ENCODE measurements at regions not wholly inside any gene's neighbourhood (a gene's known extent, or its start where the extent isn't known, plus 50 kb on each side); places are given as distances from the start of the nearest gene placed in this dataset.

DNA sequence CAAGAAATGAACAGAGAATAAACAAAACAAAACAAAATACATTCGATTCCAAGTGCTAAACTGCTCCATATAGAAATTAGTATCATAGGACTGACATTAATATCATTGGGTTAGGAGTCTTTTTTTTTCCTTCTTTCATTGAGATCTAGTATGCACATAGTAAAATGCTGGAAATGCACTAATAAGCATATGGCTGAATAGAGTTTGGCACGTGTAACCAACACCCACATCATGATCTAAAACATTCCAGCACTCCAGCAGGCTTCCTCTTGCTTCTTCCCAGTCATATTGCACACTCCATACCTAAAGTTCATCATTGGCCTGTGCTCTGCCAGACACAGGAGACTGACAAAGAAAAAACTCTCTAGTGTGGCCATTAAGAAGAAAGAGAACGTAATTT, 117.5 kb downstream of the POU4F1 start:
- no peak for DNase-seq
- no peaks in the 10 kb centered on the region for H3K9me3 Mint-ChIP-seq (ENCODE audit: unreplicated experiment)
- H3K27me3 Mint-ChIP-seq (ENCODE audit: unreplicated experiment): no peaks in the 10 kb centered on the region
- no peak overlapping the region for H3K4me3 Mint-ChIP-seq (ENCODE audit: unreplicated experiment)
- H3K4me1 Mint-ChIP-seq (ENCODE audit: low read depth, unreplicated experiment): no peaks in the 10 kb centered on the region
- H3K27ac Mint-ChIP-seq (ENCODE audit: unreplicated experiment): no peak overlapping the region
- H3K36me3 Mint-ChIP-seq (ENCODE audit: unreplicated experiment): no peaks in the 10 kb centered on the region
- no peak for TF ChIP-seq CTCF (IDR thresholded peaks at IDR 0.05; ENCODE audit: partially characterized antibody, unreplicated experiment)

DNA sequence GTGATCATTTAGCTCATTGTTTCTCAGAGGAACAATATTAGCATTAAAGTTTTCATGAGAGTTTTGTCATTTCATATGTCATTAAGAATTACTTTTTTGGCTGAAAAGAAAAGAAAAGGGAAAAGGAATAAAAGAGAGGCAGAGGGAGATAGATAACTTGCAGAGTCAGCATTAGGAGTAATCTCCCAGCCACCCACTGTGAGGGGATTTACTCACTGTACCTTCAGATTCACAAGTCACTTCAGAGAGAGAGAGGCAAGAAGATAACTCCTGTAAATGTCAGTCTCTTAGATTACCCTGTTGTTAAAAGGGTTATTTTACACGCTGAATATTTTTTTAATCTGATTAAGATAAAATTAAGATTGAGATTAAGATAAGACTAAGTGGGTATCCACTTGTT, 125.2 kb downstream of the POU4F1 start:
- no peak for TF ChIP-seq CTCF (IDR thresholded peaks at IDR 0.05; ENCODE audit: partially characterized antibody, unreplicated experiment)
- DNase-seq: no peak
- no peaks in the 10 kb centered on the region for H3K27me3 Mint-ChIP-seq (ENCODE audit: unreplicated experiment)
- H3K36me3 Mint-ChIP-seq (ENCODE audit: unreplicated experiment): no peaks in the 10 kb centered on the region
- H3K4me1 Mint-ChIP-seq (ENCODE audit: low read depth, unreplicated experiment): no peaks in the 10 kb centered on the region
- no peak overlapping the region for H3K4me3 Mint-ChIP-seq (ENCODE audit: unreplicated experiment)
- no peak overlapping the region for H3K27ac Mint-ChIP-seq (ENCODE audit: unreplicated experiment)
- no peaks in the 10 kb centered on the region for H3K9me3 Mint-ChIP-seq (ENCODE audit: unreplicated experiment)

DNA sequence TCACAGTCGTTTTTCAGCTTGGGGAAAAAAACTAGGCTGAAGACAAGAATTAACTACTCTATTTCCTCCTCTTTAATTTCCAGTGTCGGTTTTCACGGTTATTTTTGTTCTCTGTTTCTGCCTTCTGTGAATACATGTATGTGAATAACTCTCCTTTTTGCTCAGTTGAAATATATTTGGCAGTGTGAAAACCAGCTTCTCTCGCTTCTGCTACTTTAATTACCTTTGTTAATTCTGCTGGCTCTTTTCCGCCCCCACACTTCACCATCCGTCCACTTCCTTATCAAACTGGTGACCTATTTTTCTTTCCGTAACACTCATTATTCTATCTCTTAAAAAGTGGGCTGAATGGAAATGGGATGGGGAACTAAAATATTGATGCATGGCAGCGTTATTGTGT, 126.4 kb downstream of the POU4F1 start:
- H3K27ac Mint-ChIP-seq (ENCODE audit: unreplicated experiment): no peak overlapping the region
- H3K4me3 Mint-ChIP-seq (ENCODE audit: unreplicated experiment): no peak overlapping the region
- H3K27me3 Mint-ChIP-seq (ENCODE audit: unreplicated experiment): no peaks in the 10 kb centered on the region
- peaks cover 2% of the 10 kb centered on the region for H3K4me1 Mint-ChIP-seq (ENCODE audit: low read depth, unreplicated experiment)
- no peaks in the 10 kb centered on the region for H3K36me3 Mint-ChIP-seq (ENCODE audit: unreplicated experiment)
- H3K9me3 Mint-ChIP-seq (ENCODE audit: unreplicated experiment): no peaks in the 10 kb centered on the region
- no peak for TF ChIP-seq CTCF (IDR thresholded peaks at IDR 0.05; ENCODE audit: partially characterized antibody, unreplicated experiment)
- no peak for DNase-seq

DNA sequence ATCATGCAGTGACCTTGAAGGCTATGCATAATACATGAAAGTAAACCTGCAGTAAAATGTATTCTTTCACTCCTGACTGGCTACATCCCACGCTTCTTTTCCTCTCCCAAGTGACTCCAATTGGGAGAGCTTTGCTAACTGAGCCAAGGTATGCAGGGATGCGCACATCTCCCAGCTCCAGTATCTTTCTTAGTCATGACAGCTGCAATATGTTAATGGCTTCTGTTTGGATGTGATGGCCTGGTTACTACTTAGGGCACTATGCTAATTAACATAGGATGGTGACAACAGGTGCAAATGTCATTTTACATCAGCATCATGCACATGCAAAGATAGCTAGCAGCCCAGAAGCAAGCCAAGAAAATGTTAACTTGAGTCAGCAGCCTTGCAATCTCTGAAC, 134.7 kb downstream of the POU4F1 start:
- H3K4me3 Mint-ChIP-seq (ENCODE audit: unreplicated experiment): no peak overlapping the region

DNA sequence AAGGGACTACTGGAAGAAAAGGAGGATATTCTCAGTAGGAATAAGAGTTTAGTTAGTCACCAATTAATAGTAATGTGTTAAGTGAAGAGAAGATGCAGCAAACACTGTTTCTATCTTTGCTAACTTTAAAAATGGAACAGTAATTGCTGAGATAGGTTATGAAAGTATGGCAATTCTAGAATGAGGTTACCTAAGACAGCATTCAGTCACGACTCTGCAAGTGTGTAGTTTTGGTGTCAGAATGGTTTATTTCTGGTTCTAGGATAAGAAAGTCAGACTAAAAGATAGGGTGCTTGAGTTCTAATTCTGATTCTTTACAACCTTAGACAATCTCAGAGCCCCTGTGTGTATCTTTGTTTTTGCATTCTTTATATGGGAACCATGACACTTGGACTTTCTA, 138.1 kb downstream of the POU4F1 start:
- DNase-seq: no peak
- Mint-ChIP-seq H3K4me1 (ENCODE audit: low read depth, unreplicated experiment) (peaks cover 9% of the 10 kb centered on the region), H3K9me3 (ENCODE audit: unreplicated experiment) (no peaks in the 10 kb centered on the region), H3K4me3 (ENCODE audit: unreplicated experiment) (no peak overlapping the region), H3K27ac (ENCODE audit: unreplicated experiment) (no peak overlapping the region), H3K36me3 (ENCODE audit: unreplicated experiment) (no peaks in the 10 kb centered on the region), H3K27me3 (ENCODE audit: unreplicated experiment) (peaks cover 1% of the 10 kb centered on the region)
- no peak for TF ChIP-seq CTCF (IDR thresholded peaks at IDR 0.05; ENCODE audit: partially characterized antibody, unreplicated experiment)

More for the DNA sequence above, 134.7 kb downstream of the POU4F1 start:
- H3K4me1 Mint-ChIP-seq (ENCODE audit: low read depth, unreplicated experiment): peaks cover 11% of the 10 kb centered on the region
- DNase-seq: no peak
- no peak for TF ChIP-seq CTCF (IDR thresholded peaks at IDR 0.05; ENCODE audit: partially characterized antibody, unreplicated experiment)
- H3K9me3 Mint-ChIP-seq (ENCODE audit: unreplicated experiment): no peaks in the 10 kb centered on the region
- no peaks in the 10 kb centered on the region for H3K36me3 Mint-ChIP-seq (ENCODE audit: unreplicated experiment)
- H3K27me3 Mint-ChIP-seq (ENCODE audit: unreplicated experiment): peaks cover 4% of the 10 kb centered on the region
- H3K27ac Mint-ChIP-seq (ENCODE audit: unreplicated experiment): no peak overlapping the region

All from glutamatergic neuron (in vitro differentiated cells).